ENCODE measurements at regions not wholly inside any gene's neighbourhood (a gene's known extent, or its start where the extent isn't known, plus 50 kb on each side); places are given as distances from the start of the nearest gene placed in this dataset.

GRCh38 chr12:93140801-93141200, 211.7 kb upstream of the EEA1 start:
- no peaks in the 10 kb centered on the region for H3K27me3 ChIP-seq (replicated peaks; ENCODE audit: control insufficient read depth, insufficient read depth, low read length)
- Mint-ChIP-seq H3K36me3 (ENCODE audit: insufficient read depth, unreplicated experiment) (no peaks in the 10 kb centered on the region), H3K27ac (ENCODE audit: unreplicated experiment) (no peak overlapping the region), H3K9me3 (ENCODE audit: unreplicated experiment) (peaks cover 9% of the 10 kb centered on the region), H3K4me3 (ENCODE audit: unreplicated experiment) (no peak overlapping the region), H3K4me1 (ENCODE audit: low read depth, unreplicated experiment) (peaks cover 37% of the 10 kb centered on the region), H3K27me3 (ENCODE audit: insufficient read depth, unreplicated experiment) (no peaks in the 10 kb centered on the region)
- H3K4me1 ChIP-seq: peaks cover 46% of the 10 kb centered on the region
- no peaks in the 10 kb centered on the region; the same call in 1 of the 2 replicates for H3K36me3 ChIP-seq (ENCODE audit: control insufficient read depth, insufficient read depth, low read length)
- ChIA-PET CTCF (no interaction called here), POLR2A (no interaction called here)
- DNase-seq: no peak
- intact Hi-C loops (cut with micrococcal nuclease; ENCODE audit: unreplicated experiment): no loop called here
- H3K9me3 ChIP-seq: no peaks in the 10 kb centered on the region
- no TSS peak for BruUV-seq (replicated peaks)
- H3K4me3 ChIP-seq (ENCODE audit: low read depth, low read length): no peak overlapping the region
- TF ChIP-seq, protein P1, sequence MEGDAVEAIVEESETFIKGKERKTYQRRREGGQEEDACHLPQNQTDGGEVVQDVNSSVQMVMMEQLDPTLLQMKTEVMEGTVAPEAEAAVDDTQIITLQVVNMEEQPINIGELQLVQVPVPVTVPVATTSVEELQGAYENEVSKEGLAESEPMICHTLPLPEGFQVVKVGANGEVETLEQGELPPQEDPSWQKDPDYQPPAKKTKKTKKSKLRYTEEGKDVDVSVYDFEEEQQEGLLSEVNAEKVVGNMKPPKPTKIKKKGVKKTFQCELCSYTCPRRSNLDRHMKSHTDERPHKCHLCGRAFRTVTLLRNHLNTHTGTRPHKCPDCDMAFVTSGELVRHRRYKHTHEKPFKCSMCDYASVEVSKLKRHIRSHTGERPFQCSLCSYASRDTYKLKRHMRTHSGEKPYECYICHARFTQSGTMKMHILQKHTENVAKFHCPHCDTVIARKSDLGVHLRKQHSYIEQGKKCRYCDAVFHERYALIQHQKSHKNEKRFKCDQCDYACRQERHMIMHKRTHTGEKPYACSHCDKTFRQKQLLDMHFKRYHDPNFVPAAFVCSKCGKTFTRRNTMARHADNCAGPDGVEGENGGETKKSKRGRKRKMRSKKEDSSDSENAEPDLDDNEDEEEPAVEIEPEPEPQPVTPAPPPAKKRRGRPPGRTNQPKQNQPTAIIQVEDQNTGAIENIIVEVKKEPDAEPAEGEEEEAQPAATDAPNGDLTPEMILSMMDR (IDR thresholded peaks at IDR 0.05; ENCODE audit: insufficient read depth in 1 of 2, low read depth in 1 of 2, low read length in 1 of 2, severe bottlenecking in 1 of 2, unreplicated experiment in 1 of 2): no peak

DNA sequence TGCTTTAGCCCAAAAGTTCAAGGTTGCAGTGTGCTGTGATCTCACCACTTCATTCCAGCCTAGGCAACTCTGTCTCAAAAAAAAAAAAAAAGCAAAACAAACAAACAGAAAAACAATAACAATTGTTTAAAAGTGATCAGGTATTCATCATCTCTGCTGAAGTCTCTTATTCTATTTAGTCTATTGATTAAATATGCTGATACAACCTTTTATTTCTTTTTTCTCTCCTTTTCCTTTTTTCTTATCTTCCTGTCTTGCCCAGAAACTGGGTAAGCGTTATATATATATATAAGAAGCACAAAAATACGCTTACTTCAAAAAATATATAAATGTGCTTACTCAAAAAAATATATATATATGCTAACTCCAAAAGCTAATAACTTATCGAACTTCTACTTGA, 213.8 kb upstream of the EEA1 start:
- H3K4me1 ChIP-seq: peaks cover 29% of the 10 kb centered on the region
- no peak overlapping the region for H3K4me3 Mint-ChIP-seq (ENCODE audit: unreplicated experiment)
- H3K27ac Mint-ChIP-seq (ENCODE audit: unreplicated experiment): no peak overlapping the region
- H3K4me1 Mint-ChIP-seq (ENCODE audit: low read depth, unreplicated experiment): peaks cover 26% of the 10 kb centered on the region
- H3K4me3 ChIP-seq (ENCODE audit: low read depth, low read length): no peak overlapping the region
- no peaks in the 10 kb centered on the region for H3K27me3 Mint-ChIP-seq (ENCODE audit: insufficient read depth, unreplicated experiment)
- H3K9me3 ChIP-seq: no peaks in the 10 kb centered on the region
- TF ChIP-seq, protein P1 (IDR thresholded peaks at IDR 0.05; ENCODE audit: insufficient read depth in 1 of 2, low read depth in 1 of 2, low read length in 1 of 2, severe bottlenecking in 1 of 2, unreplicated experiment in 1 of 2): no peak
- intact Hi-C loops (cut with micrococcal nuclease; ENCODE audit: unreplicated experiment): no loop called here
- no TSS peak for BruUV-seq (replicated peaks)
- ChIA-PET POLR2A (no interaction called here), CTCF (no interaction called here)
- no peaks in the 10 kb centered on the region; the same call in 1 of the 2 replicates for H3K36me3 ChIP-seq (ENCODE audit: control insufficient read depth, insufficient read depth, low read length)
- no peak for DNase-seq
- H3K9me3 Mint-ChIP-seq (ENCODE audit: unreplicated experiment): peaks cover 9% of the 10 kb centered on the region
- H3K27me3 ChIP-seq (replicated peaks; ENCODE audit: control insufficient read depth, insufficient read depth, low read length): no peaks in the 10 kb centered on the region
- H3K36me3 Mint-ChIP-seq (ENCODE audit: insufficient read depth, unreplicated experiment): no peaks in the 10 kb centered on the region

- no peaks in the 10 kb centered on the region for H3K27me3 ChIP-seq (replicated peaks; ENCODE audit: control insufficient read depth, insufficient read depth, low read length)
- no peak overlapping the region for H3K4me3 ChIP-seq (ENCODE audit: low read depth, low read length)
- TF ChIP-seq, protein P1 (IDR thresholded peaks at IDR 0.05; ENCODE audit: insufficient read depth in 1 of 2, low read depth in 1 of 2, low read length in 1 of 2, severe bottlenecking in 1 of 2, unreplicated experiment in 1 of 2): no peak
- H3K4me1 Mint-ChIP-seq (ENCODE audit: low read depth, unreplicated experiment): peaks cover 30% of the 10 kb centered on the region
- peaks cover 29% of the 10 kb centered on the region for H3K4me1 ChIP-seq
- intact Hi-C loops (cut with micrococcal nuclease; ENCODE audit: unreplicated experiment): no loop called here
- H3K9me3 ChIP-seq: no peaks in the 10 kb centered on the region
- BruUV-seq (replicated peaks): no TSS peak
- H3K27ac Mint-ChIP-seq (ENCODE audit: unreplicated experiment): no peak overlapping the region
- H3K27me3 Mint-ChIP-seq (ENCODE audit: insufficient read depth, unreplicated experiment): no peaks in the 10 kb centered on the region
- CTCF ChIA-PET: interaction anchor here (0.5 kb wide), 1 partner anchor 14 kb away, joined by 5 read pairs; no protein-coding TSS in a partner anchor
- DNase-seq: no peak
- H3K36me3 Mint-ChIP-seq (ENCODE audit: insufficient read depth, unreplicated experiment): no peaks in the 10 kb centered on the region
- H3K9me3 Mint-ChIP-seq (ENCODE audit: unreplicated experiment): peaks cover 9% of the 10 kb centered on the region
- H3K36me3 ChIP-seq (ENCODE audit: control insufficient read depth, insufficient read depth, low read length): no peaks in the 10 kb centered on the region; the same call in 1 of the 2 replicates
- H3K4me3 Mint-ChIP-seq (ENCODE audit: unreplicated experiment): no peak overlapping the region
- POLR2A ChIA-PET: no interaction called here
Measured at GRCh38 chr12:93144109-93144508, 215.0 kb upstream of the EEA1 start.

Data from Caco-2 (cell line).